Stimulated activated CD4-positive, alpha-beta T cell treated with anti-CD3 and anti-CD28 coated beads, Interleukin-15, amount 100 ng/mL, for 1 hour (primary cell): ENCODE measurements at regions not wholly inside any gene's neighbourhood (a gene's known extent, or its start where the extent isn't known, plus 50 kb on each side); places are given as distances from the start of the nearest gene placed in this dataset.
"Not testable (repeated sequence)": the region's sequence is repeated elsewhere in the genome, so short reads cannot be mapped to it uniquely, and the experiment has no call there.

Experiments used
- DNase-seq, 2 donors: peaks; one replicate each; pipeline ENCODE4 v3.0.0-alpha.2; 2020; ENCODE audit warnings: low read depth in 1 of 2, low spot score in 1 of 2

DNA sequence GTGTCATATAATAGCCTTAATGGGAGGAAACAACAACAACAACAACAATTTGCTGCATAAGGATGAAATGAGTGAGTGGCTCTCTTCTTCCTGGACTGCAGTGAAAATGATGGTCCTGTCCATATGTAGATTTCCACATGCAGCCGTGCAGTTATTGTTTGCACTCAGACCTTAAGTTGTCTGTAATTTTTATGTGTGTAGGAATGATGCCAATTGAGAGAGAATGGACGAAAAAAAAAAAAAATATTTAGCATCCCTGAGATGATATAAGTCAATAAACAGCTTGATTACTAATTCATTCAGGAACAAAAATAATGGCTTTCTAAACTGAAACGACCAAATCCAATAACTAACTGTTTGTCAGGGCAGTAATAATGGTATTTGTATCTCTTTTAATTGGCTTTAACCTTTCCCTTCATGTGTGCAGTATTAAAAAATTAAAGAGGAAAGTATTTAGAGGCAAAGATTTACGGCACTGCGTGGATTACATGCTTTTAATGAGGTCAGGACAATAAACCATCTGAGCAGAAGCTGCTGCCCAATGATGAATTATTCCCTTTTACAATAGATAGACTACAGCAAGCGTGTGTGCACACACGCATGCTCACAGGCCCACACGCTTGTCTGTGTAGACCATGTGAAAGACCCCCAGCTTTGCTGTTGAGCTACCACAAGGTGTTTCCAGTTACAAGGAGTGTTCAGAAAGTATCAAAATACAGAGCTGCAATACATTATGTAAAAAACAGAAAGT, 459.5 kb upstream of the WWC1 start:
- no peak for DNase-seq

DNA sequence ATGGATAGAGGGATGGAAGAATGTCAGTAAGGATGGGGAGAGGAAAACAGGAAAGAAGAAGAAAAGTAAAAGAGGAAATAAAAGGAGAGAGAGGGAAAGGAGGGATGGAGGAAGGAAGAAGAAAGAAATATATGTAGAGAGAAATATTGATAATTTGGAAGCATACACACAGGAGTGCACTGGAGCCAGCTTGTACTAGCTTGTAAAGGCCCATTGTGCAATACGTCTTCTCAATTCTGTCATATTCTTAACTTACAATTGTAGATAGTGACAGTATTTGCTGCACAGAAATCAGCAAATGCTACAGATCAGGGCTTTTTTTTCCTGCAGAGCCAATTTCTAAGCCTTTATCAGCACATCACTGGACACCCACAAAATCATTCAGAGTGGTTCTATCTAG, 458.8 kb upstream of the WWC1 start:
- DNase-seq, result no peak

DNA sequence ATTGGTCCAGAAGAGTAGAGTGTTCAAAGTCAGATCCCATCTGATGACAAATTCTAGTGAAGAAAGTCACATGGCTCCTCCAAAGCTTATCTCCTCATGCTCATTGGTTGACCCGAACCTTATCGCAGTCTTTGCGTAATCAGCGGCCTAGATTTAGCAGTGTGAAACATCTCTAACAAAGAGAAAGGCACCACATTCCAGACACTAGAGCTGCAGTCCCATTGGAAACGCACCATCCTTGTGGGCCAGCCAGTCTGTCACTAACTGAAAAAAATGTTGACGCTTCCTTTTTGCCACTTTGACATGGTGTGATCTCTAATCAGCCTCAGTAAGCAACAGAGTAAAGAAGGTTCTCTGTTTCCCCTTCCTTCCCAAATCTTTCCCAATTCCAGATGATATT, 458.0 kb upstream of the WWC1 start:
- DNase-seq, result no peak

DNA sequence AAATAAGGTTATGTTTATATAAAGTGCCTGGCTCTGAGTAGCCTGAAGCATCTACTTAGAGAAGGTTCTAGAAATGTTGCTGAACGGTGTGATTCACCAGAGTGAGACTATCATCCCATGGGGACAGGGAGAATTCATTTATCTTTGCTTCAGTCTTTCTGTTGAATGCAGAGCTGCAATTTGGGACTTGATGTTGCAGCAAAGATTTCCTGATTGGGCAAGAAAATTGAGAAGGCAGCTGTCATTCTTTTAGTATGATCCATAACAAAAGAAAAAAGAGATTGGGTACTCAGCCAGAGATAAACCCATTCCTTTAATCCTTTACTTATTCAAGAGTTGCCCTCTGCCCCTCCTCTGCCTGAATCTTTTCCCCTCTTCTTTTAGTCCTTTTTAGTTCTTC, 456.3 kb upstream of the WWC1 start:
- no peak for DNase-seq

DNA sequence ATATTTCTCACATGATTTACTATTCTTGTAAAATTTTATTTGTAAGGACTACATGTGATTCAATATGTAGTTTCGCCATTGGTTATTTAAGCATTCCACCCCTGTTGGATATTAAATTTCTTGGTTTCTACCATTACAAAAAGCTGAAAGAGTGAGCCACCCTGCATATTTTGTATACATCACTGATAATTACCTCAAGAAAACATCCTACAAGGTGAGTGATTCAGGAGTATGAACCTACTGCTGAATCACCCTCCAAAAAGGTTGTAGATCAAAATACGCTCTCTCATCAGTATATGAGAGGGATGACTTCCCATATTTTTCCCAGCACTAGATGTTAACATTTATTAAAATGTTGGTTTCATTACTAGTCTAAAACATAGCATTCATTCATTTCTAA, 454.3 kb upstream of the WWC1 start:
- no peak for DNase-seq

DNA sequence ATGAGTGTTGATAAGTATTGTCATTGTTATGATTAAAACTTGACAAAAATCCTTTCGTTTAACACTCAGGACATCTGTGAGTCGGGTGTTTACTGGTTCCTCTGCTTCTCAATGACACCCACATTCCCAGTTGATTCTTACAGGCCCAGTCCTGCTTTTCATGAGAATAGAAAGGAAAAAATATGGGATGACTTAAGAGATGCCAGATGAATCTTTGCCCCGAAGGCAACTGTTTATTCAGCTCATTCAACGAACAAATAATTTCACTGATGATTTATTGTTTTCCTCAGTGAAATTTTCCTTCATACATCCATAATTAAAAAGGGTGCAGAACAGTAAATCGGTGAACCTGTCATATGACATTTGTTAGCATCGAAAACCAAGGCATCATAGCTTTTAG, 452.4 kb upstream of the WWC1 start:
- DNase-seq, result no peak

DNA sequence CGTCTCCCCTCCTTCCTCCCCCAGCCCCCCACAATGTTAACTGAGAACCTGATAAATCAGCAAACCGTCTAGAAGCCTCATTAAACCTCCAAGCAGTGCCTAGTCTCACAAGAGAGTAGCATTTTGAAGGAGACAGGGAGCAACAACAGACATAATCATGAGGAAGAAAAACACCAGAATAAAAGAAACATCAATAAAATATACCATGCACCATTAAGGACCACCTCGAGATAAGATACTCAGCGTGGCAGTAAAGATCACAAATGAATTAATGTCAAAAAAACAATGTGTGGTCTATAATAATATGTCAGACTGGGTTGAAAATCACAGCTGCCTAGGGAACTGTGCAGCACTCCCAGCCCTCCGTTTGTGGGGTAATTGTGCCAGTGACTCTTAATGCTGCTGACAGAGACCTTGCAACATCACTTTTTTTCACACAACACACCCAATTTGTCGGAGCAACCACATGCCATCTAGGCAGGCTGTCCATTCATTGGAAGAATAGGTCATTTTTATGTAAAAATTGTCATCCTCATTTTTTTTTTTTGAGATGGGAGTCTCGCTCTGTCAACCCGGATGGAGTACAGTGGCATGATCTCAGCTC, 450.8 kb upstream of the WWC1 start:
- no peak for DNase-seq

DNA sequence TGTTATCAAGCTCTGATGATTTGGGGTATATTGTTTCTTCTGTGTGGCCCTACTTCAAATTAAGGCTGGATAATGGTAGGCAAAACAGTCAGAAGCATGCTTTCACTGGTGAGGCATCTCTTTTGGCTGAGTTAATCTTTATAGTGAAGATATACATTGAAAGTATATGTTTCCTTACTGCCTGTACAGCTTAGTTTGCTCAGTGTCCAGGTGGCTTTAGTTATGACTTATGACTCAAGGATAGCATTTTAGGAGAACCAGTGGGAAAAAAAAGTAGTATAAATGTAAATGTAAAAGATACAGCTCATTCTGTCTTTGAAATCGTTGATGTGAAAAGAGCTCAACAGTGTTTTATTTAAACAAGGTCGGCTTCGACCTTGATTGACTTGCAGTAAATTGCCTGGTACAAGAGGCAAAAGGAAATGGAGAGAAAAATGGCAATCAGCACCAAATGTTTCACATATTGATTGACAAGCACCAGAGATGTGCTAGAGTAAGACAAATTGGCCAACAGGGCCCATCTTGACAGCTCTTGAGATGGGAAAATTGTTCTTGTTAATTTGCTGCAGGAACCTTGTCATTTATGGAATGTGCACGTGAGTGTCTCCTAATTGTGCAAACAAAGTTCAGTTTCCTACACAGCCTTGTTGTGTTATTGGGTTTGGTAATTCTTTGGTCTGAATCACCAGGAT, 447.4 kb upstream of the WWC1 start:
- no peak for DNase-seq

DNA sequence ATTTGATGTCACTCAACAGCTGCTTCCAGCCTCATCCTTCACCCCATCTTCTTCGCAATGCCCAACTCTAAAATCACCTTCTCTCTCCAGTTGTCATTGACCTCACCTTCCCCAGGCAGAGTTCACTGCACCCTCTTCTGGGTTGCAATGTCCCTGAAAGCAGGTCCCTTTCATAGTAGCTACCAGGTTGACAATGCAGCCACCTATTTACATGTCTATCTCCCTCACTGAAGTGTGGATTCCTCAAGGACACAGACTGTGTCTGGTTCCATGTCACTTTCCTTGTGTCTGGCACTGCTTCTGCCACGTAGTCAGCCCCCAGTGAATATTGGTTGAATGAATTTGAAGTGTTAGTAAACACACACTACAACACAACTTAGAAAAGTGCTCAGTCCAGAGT, 445.5 kb upstream of the WWC1 start:
- no peak for DNase-seq

DNA sequence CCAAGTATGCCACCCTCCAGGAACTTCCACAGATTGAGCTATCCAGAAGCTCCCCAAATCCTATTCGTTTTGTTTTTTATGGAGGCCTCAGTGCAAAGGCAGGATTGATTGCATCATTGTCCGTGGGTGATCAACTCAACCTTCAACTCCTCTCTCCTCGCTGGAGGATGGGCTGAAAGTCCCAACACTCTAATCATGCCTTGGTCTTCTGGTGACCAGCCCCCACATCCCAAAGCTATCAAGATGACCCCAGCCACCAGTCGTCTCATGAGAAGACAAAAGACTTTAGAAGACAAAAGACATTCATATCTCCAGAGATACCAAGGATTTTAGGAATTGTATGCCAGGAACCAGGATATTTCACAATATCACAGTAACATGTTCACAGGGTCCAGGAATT, 441.6 kb upstream of the WWC1 start:
- DNase-seq, result no peak

DNA sequence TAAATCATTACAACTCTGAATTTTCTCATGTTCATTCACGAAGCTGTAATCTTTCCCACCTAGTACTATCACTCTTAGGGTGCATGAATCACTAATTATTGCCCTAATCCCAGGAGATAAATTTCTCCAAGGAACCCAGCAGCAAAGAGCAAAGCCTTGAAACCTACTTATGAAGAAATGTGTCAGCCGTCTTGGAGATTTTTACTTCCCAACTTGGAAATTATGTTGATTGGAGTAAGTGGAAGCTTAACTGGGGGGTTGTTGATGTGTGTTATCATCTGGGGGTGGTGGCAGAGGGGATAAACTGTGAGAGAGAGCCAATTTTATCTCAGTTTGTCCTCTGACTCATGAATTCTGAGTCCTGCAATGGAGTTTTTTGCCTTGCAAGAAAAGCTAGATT, 440.5 kb upstream of the WWC1 start:
- DNase-seq, result no peak

DNA sequence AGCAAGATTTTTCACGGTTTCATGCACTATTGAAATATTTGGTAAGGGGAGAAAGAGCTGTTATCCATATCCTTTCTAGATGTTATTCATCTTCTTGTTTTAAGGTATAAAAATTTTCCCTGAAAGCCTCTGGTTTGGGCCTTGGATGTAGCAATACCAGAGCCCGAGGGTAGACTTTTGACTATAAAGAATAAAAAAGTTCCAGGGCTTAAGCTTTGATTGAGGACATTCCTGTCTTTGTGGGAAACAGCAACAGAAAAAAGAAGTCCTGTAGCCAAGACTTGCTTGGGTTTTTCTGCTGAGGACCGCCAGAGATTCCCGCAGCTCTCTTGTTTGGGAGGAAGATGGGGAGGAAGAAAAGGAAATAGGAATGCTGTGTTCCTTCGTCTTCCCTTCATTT, 440.0 kb upstream of the WWC1 start:
- DNase-seq, result no peak

DNA sequence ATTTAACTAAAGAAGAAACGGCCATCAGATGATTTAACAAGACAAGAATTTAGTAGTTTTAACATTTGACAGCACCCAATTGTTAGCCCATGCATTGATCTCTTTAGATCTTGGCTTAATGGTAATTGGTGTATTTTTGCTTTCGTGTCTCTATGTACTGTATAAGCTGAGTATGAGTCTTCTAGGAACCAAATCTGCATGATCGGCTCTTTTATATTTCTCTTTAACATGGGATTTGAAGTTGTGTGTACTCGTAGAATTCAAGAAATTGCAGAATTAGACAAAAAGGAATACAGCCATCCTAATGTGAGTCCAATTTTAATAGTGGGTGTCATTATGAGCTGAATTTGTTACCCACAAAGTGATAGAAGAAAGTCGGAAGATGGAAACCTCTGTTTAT, 438.9 kb upstream of the WWC1 start:
- no peak for DNase-seq

DNA sequence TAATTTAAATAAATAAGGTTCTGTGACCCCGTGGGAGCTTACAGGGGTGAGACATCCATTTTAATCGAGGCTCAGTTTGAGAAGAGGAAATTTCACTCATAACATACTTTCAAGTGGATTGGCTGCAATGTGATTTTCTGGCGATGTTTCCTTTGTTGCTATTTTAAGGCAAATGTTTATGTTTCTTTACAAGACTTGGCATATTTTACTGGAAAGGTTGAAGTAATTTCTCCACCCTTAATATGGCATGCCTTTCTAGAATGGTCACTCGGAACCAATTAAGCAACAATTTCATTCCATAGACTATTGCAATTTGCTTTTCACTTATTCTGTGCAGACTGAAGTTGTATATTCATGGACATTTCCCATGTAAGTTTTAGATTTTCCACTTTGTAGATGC, 438.0 kb upstream of the WWC1 start:
- no peak for DNase-seq

DNA sequence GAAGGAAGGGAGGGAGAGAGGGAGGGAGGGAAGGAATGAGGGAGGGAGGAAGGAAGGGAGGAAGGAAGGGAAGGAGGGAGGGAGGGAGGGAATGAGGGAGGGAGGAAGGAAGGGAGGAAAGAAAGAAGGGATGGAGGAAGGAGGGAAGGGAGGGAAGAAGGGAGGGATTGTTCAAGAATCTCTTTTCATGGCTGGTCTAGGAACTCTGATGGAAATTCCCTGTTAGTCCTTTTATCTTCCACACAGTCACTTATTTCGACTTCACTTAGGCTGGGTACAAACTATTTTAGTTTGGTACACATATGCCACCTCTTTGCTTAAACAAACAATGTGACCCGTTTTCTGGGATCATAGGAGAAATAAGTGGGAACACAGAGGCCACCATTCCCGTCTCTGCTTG, 435.6 kb upstream of the WWC1 start:
- DNase-seq, result no peak

DNA sequence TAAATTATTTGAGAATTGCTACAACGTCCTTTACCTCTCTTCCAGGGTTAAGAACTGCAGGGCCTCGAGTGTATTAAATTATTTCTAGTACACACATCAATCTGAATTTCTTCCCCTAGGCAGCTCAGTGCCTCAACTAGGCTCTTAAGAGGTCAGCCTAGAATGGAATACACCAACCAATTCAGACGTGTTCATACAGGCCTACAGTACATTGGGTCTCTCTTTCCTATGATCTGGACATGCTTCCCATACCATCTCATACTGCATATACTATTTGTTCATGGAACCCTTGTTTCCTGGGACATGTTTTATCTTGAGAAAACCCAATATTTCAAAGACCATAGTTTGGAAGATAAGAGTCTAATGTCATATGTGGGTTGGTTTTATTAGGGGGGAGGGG, 434.1 kb upstream of the WWC1 start:
- DNase-seq, result no peak

DNA sequence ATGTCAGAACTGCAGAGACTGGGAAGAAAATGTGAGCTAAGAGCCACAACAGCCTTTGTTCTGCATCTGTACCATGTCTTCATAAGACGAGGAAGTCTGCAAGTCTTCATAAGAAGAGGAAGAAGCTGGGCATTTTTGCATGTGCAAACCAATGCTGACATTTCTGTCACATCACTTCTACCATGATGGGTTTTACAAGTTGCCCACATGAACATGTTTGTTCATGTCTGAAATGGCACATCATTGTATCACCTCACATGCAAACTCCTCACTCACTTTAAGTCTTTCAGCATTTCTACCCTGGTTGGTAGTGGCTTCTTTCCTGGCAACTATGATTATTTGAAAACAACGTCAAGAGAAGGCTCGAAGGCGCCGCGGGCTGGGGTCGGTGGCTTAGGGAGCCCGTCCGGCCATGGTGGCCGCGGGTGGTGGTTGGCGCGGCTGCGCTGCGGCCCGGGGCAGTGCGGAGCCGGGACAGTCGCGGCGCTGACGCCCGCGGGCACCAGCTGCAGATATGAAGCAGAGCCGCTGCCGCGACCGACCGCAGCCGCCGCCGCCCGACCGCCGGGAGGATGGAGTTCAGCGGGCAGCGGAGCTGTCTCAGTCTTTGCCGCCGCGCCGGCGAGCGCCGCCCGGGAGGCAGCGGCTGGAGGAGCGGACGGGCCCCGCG, 433.1 kb upstream of the WWC1 start:
- DNase-seq, result not testable (repeated sequence)

DNA sequence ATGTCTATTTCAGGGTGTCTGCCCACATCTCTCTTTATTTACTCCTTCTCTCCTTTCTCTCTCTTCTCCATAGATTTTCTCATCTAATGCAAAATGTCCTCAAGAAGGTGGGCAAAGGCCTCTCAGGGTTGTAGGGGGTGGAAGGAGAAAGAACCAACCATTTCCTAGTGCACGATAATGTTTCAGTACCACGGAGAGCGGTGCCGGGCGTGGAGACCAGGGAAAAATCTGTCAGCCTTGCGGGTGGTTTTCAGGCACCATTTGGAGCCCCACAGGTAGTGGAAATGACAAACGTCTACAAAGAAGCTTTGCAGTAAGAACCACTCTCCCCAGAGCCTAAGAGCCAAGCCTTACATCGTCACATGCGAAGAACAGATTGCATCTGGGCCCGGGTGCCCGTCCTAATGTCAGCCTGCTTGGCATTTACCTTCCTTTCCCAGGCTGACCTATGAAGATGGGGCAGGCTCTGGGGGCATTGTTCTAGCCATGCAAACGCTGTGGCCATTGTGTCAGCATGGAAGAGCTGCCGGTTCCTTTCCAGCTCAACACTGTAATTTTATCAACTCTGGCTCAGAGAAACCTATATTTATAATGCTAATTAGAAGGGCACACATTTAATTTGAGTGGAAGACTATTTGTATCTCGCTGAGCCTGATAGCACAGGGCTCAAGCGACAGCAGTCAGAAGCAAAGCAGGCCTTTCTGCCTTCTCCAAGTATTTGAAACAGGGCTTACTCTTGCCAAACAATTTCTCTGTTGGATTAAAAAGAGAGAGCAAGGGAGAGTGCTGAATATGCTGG, 430.1 kb upstream of the WWC1 start:
- DNase-seq, result no peak

DNA sequence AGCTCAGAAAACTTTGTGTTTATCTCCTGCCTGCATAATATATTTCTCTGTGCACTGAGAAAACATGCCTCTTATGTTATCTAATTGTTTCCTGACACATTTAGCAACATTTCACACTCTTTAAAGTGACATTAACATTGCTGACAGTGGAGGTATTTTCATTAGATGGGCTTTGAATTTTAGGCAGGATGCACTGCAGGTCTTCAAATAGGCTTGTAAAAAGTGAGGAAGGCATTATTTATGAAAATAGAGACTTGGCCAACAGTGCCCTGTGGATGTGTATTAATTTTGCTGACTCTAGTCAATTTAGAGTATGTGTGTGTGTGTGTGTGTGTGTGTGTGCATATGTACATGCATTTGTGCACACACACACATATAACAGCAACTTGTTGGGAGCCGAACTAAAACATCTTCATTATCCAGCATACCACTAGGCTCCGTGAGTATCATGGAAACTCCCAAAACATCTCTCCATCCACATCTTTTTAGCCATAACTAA, 429.5 kb upstream of the WWC1 start:
- no peak for DNase-seq

DNA sequence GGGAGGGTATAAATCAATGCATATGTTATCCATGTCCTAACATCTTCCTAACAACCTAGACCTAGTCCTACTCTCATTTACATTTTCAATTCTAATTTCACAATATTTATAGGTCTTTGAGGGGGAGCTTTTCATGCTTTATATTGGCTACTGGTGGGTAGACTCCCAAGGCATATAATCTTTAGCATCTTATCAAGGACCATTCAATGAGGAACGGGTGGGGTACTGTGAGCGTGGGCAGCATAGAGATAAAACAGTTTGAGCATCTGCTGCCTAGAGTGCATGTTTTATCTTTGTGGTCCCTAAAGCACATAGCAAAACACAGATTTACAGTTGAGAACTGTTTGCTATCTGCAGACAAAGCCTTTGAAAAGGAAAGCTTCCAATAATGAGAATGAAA, 427.6 kb upstream of the WWC1 start:
- DNase-seq, result no peak

DNA sequence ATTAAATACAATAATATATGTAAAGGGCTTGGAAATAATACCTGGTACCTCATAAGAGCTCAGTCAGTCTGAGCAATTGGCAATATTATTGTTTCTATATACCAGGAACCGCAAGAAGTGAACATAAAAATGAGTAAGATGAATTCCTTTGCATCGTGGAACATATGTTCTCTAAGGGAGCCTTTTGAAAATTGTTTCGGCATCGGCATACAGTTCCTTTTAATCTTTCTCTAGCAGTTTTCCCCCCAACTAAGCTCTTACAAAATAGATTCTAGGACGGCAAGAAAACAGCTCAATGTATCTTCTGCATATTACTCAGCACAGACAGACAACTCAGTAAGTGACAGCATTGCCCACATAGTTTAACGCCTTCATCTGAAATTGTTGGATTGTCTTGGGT, 426.6 kb upstream of the WWC1 start:
- no peak for DNase-seq
